ENCODE measurements at regions not wholly inside any gene's neighbourhood (a gene's known extent, or its start where the extent isn't known, plus 50 kb on each side); places are given as distances from the start of the nearest gene placed in this dataset.

GRCh38 chr5:36357391-36357975 lies 55.8 kb upstream of the RANBP3L start:
- TF ChIP-seq POLR2AphosphoS5 (IDR thresholded peaks at IDR 0.05) (no peak), POLR2A (IDR thresholded peaks at IDR 0.05; ENCODE audit: low read depth) (no peak)

All from esophagus muscularis mucosa (tissue), 2 donors.